Stimulated activated effector memory CD8-positive, alpha-beta T cell treated with anti-CD3 and anti-CD28 coated beads, Interleukin-12 subunit alpha, Interleukin-12 subunit beta, amount 100 ng/mL, for 72 hours (primary cell): ENCODE measurements at regions not wholly inside any gene's neighbourhood (a gene's known extent, or its start where the extent isn't known, plus 50 kb on each side); places are given as distances from the start of the nearest gene placed in this dataset.

Experiments used
- ATAC-seq: fragments of 150-1000 bp; cut with Tn5 transposase; 2 replicates; pipeline ENCODE4 v1.10.0; 2021
- DNase-seq, 2 donors: peaks; one replicate each; pipeline ENCODE4 v3.0.0; 2021 to 2022; ENCODE audit warnings: low spot score in 2 of 2
- H3K27ac Mint-ChIP-seq: one replicate; pipeline ENCODE4 v1.8.0; 2022; ENCODE audit warnings: mild to moderate bottlenecking, mixed read lengths
- H3K36me3 Mint-ChIP-seq: one replicate; pipeline ENCODE4 v1.8.0; 2022; ENCODE audit warnings: mild to moderate bottlenecking, mixed read lengths
- H3K4me1 Mint-ChIP-seq: one replicate; pipeline ENCODE4 v1.8.0; 2022; ENCODE audit warnings: mixed read lengths
- H3K4me3 Mint-ChIP-seq: one replicate; pipeline ENCODE4 v1.8.0; 2022; ENCODE audit warnings: mild to moderate bottlenecking, mixed read lengths
- H3K9me3 Mint-ChIP-seq: one replicate; pipeline ENCODE4 v1.8.0; 2022; ENCODE audit warnings: mixed read lengths

GRCh38 chr11:95499516-95500135 lies 268.6 kb upstream of the SESN3 start:
- no peak for ATAC-seq
- Mint-ChIP-seq H3K4me3 (no peak overlapping the region), H3K9me3 (no peaks in the 10 kb centered on the region), H3K27ac (no peak overlapping the region), H3K36me3 (no peaks in the 10 kb centered on the region), H3K4me1 (no peaks in the 10 kb centered on the region)
- DNase-seq, result no peak

- H3K9me3 Mint-ChIP-seq, result no peaks in the 10 kb centered on the region
- ATAC-seq (no peak), DNase-seq (no peak)
- H3K36me3 Mint-ChIP-seq, result no peaks in the 10 kb centered on the region
- no peaks in the 10 kb centered on the region for H3K4me1 Mint-ChIP-seq
- H3K4me3 Mint-ChIP-seq, result no peak overlapping the region
- H3K27ac Mint-ChIP-seq, result no peak overlapping the region
These were observed 267.9 kb upstream of the SESN3 start for GRCh38 chr11:95498722-95499425.

GRCh38 chr11:95496901-95497300 lies 265.9 kb upstream of the SESN3 start:
- no peak for DNase-seq
- no peak overlapping the region for H3K27ac Mint-ChIP-seq
- no peaks in the 10 kb centered on the region for H3K4me1 Mint-ChIP-seq
- ATAC-seq, result no peak
- H3K36me3 Mint-ChIP-seq, result no peaks in the 10 kb centered on the region
- H3K4me3 Mint-ChIP-seq, result no peak overlapping the region
- H3K9me3 Mint-ChIP-seq, result no peaks in the 10 kb centered on the region

- Mint-ChIP-seq H3K27ac (no peak overlapping the region), H3K4me1 (no peaks in the 10 kb centered on the region), H3K4me3 (no peak overlapping the region), H3K9me3 (peaks cover 2% of the 10 kb centered on the region), H3K36me3 (no peaks in the 10 kb centered on the region)
- no peak for ATAC-seq
- DNase-seq, result no peak
These were observed 264.7 kb upstream of the SESN3 start for GRCh38 chr11:95495706-95496105.

- Mint-ChIP-seq H3K4me3 (no peak overlapping the region), H3K9me3 (peaks cover 3% of the 10 kb centered on the region), H3K36me3 (no peaks in the 10 kb centered on the region), H3K4me1 (no peaks in the 10 kb centered on the region), H3K27ac (no peak overlapping the region)
- ATAC-seq (no peak), DNase-seq (no peak)
These were observed 263.9 kb upstream of the SESN3 start for GRCh38 chr11:95494856-95495255.

GRCh38 chr11:95494167-95494566 lies 263.2 kb upstream of the SESN3 start:
- ATAC-seq, result no peak
- Mint-ChIP-seq H3K4me1 (no peaks in the 10 kb centered on the region), H3K9me3 (peaks cover 3% of the 10 kb centered on the region), H3K4me3 (no peak overlapping the region), H3K36me3 (no peaks in the 10 kb centered on the region), H3K27ac (no peak overlapping the region)
- DNase-seq, result no peak

GRCh38 chr11:95490625-95491024 lies 259.6 kb upstream of the SESN3 start:
- no peaks in the 10 kb centered on the region for H3K36me3 Mint-ChIP-seq
- peaks cover 7% of the 10 kb centered on the region for H3K4me1 Mint-ChIP-seq
- DNase-seq, result no peak
- H3K9me3 Mint-ChIP-seq, result peaks cover 3% of the 10 kb centered on the region
- H3K4me3 Mint-ChIP-seq, result no peak overlapping the region
- no peak for ATAC-seq
- no peak overlapping the region for H3K27ac Mint-ChIP-seq

- H3K27ac Mint-ChIP-seq, result peak overlapping the region; percentile 37
These were observed 256.9 kb upstream of the SESN3 start for GRCh38 chr11:95487938-95488337.

GRCh38 chr11:95487391-95487790 lies 256.4 kb upstream of the SESN3 start:
- peaks cover 3% of the 10 kb centered on the region for H3K9me3 Mint-ChIP-seq
- no peak overlapping the region for H3K4me3 Mint-ChIP-seq
- H3K27ac Mint-ChIP-seq, result peak overlapping the region; percentile 37
- ATAC-seq (peak; percentile 98), DNase-seq (no peak)
- H3K4me1 Mint-ChIP-seq, result peaks cover 7% of the 10 kb centered on the region
- no peaks in the 10 kb centered on the region for H3K36me3 Mint-ChIP-seq

More at GRCh38 chr11:95487938-95488337, 256.9 kb upstream of the SESN3 start:
- ATAC-seq (no peak), DNase-seq (no peak)
- H3K36me3 Mint-ChIP-seq, result no peaks in the 10 kb centered on the region
- no peak overlapping the region for H3K4me3 Mint-ChIP-seq
- H3K9me3 Mint-ChIP-seq, result peaks cover 3% of the 10 kb centered on the region
- H3K4me1 Mint-ChIP-seq, result peaks cover 7% of the 10 kb centered on the region

- DNase-seq (no peak), ATAC-seq (no peak)
- peaks cover 3% of the 10 kb centered on the region for H3K9me3 Mint-ChIP-seq
- H3K4me1 Mint-ChIP-seq, result peaks cover 7% of the 10 kb centered on the region
- H3K4me3 Mint-ChIP-seq, result no peak overlapping the region
- H3K36me3 Mint-ChIP-seq, result no peaks in the 10 kb centered on the region
- peak overlapping the region; percentile 37 for H3K27ac Mint-ChIP-seq
These were observed 256.0 kb upstream of the SESN3 start for GRCh38 chr11:95486979-95487378.

GRCh38 chr11:95486466-95486865 lies 255.5 kb upstream of the SESN3 start:
- Mint-ChIP-seq H3K36me3 (no peaks in the 10 kb centered on the region), H3K9me3 (peaks cover 3% of the 10 kb centered on the region), H3K27ac (no peak overlapping the region), H3K4me1 (peaks cover 7% of the 10 kb centered on the region), H3K4me3 (no peak overlapping the region)
- no peak for DNase-seq
- no peak for ATAC-seq

- ATAC-seq (no peak), DNase-seq (no peak)
- no peak overlapping the region for H3K27ac Mint-ChIP-seq
- no peaks in the 10 kb centered on the region for H3K36me3 Mint-ChIP-seq
- no peaks in the 10 kb centered on the region for H3K9me3 Mint-ChIP-seq
- H3K4me1 Mint-ChIP-seq, result peaks cover 7% of the 10 kb centered on the region
- no peak overlapping the region for H3K4me3 Mint-ChIP-seq
These were observed 254.3 kb upstream of the SESN3 start for GRCh38 chr11:95485115-95485900.

GRCh38 chr11:95483339-95483738 lies 252.3 kb upstream of the SESN3 start:
- no peaks in the 10 kb centered on the region for H3K36me3 Mint-ChIP-seq
- H3K9me3 Mint-ChIP-seq, result no peaks in the 10 kb centered on the region
- DNase-seq (no peak), ATAC-seq (no peak)
- no peak overlapping the region for H3K4me3 Mint-ChIP-seq
- H3K27ac Mint-ChIP-seq, result no peak overlapping the region
- H3K4me1 Mint-ChIP-seq, result peaks cover 7% of the 10 kb centered on the region

- no peak overlapping the region for H3K27ac Mint-ChIP-seq
- H3K9me3 Mint-ChIP-seq, result no peaks in the 10 kb centered on the region
- no peaks in the 10 kb centered on the region for H3K36me3 Mint-ChIP-seq
- H3K4me3 Mint-ChIP-seq, result no peak overlapping the region
- no peak for DNase-seq
- no peak for ATAC-seq
- H3K4me1 Mint-ChIP-seq, result no peaks in the 10 kb centered on the region
These were observed 247.0 kb upstream of the SESN3 start for GRCh38 chr11:95478003-95478402.

GRCh38 chr11:95469258-95469657 lies 238.3 kb upstream of the SESN3 start:
- Mint-ChIP-seq H3K4me1 (no peaks in the 10 kb centered on the region), H3K9me3 (peaks cover 2% of the 10 kb centered on the region), H3K36me3 (no peaks in the 10 kb centered on the region), H3K27ac (no peak overlapping the region), H3K4me3 (no peak overlapping the region)
- ATAC-seq (no peak), DNase-seq (no peak)

- DNase-seq, result no peak
- Mint-ChIP-seq H3K27ac (peak overlapping the region; percentile 11), H3K4me3 (no peak overlapping the region)
These were observed 235.4 kb upstream of the SESN3 start for GRCh38 chr11:95466416-95466815.

More at GRCh38 chr11:95466416-95466815, 235.4 kb upstream of the SESN3 start:
- Mint-ChIP-seq H3K36me3 (no peaks in the 10 kb centered on the region), H3K9me3 (no peaks in the 10 kb centered on the region), H3K4me1 (no peaks in the 10 kb centered on the region)
- ATAC-seq, result no peak
